Gastrocnemius medialis (tissue), 4 donors: ENCODE measurements at regions not wholly inside any gene's neighbourhood (a gene's known extent, or its start where the extent isn't known, plus 50 kb on each side); places are given as distances from the start of the nearest gene placed in this dataset.

ENCODE experiments used
- CTCF ChIP-seq, 5 experiments: fragments of 450-650 bp in 3 of 5; fragments of 200-600 bp in 2 of 5; sonication (generic) in 2 of 5; IDR thresholded peaks in 4 of 5; conservative IDR thresholded peaks in 1 of 5; 1 replicate in 4 of 5; 2 replicates in 1 of 5; pipeline ENCODE4 v1.5.1; 2016 to 2019; ENCODE audit warnings: antibody characterized with exemption in 5 of 5, mild to moderate bottlenecking in 3 of 5, moderate library complexity in 3 of 5
- POLR2A ChIP-seq, 2 donors: fragments of 450-650 bp; IDR thresholded peaks; one replicate each; pipeline ENCODE4 v1.6.1; 2017; ENCODE audit warnings: antibody characterized with exemption in 2 of 2, mild to moderate bottlenecking in 2 of 2, moderate library complexity in 2 of 2

DNA sequence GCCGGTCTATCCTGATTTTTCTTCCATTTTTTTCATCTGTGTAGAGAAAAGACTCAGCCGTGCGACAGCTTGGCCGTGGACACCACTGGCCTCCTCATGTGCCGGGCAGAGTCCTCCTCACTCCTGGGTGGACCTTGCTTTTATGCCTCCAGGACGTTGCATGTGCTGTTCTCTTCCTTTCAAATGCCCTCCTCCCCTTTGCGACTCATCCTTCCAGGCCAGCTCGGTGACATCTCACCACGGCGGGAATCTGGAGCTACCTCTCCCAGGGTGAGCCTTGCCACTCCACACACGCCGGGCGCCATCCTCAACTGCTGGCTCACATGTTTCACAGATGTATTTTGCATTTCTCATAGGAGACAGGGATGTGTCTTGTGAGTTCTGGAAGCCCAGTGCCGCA, 198.5 kb upstream of the HDAC4 start:
- TF ChIP-seq POLR2A (IDR thresholded peaks at IDR 0.05) (no peak), CTCF (IDR thresholded peaks at IDR 0.05 in 4 of 5, conservative IDR thresholded peaks at IDR 0.05 in 1 of 5) (no peak)
